Transverse colon (tissue), 4 donors: ENCODE measurements at regions not wholly inside any gene's neighbourhood (a gene's known extent, or its start where the extent isn't known, plus 50 kb on each side); places are given as distances from the start of the nearest gene placed in this dataset.

Experiments used
- EP300 ChIP-seq: sonication (generic); formaldehyde crosslinking; IDR thresholded peaks from one replicate; pipeline ENCODE4 v1.6.1; 2017; ENCODE audit warnings: antibody characterized with exemption, low read depth
- POLR2A ChIP-seq: fragments of 450-650 bp; IDR thresholded peaks from one replicate; pipeline ENCODE4 v1.6.1; 2016; ENCODE audit warnings: antibody characterized with exemption, mild to moderate bottlenecking, moderate library complexity
- POLR2AphosphoS5 ChIP-seq, 3 donors: sonication (generic); formaldehyde crosslinking; IDR thresholded peaks; one replicate each; pipeline ENCODE4 v1.6.1; 2016; ENCODE audit warnings: antibody characterized with exemption in 3 of 3
- TF ChIP-seq, protein P1 (sequence below), 5 experiments: fragments of 200-600 bp in 3 of 5; fragments of 450-650 bp in 2 of 5; sonication (generic) in 3 of 5; IDR thresholded peaks; 1 replicate in 2 of 5; 2 replicates in 3 of 5; pipeline ENCODE4 v1.5.1; 2016 to 2017; ENCODE audit warnings: antibody characterized with exemption in 5 of 5, inconsistent platforms in 3 of 5, mild to moderate bottlenecking in 2 of 5, moderate library complexity in 1 of 5

DNA sequence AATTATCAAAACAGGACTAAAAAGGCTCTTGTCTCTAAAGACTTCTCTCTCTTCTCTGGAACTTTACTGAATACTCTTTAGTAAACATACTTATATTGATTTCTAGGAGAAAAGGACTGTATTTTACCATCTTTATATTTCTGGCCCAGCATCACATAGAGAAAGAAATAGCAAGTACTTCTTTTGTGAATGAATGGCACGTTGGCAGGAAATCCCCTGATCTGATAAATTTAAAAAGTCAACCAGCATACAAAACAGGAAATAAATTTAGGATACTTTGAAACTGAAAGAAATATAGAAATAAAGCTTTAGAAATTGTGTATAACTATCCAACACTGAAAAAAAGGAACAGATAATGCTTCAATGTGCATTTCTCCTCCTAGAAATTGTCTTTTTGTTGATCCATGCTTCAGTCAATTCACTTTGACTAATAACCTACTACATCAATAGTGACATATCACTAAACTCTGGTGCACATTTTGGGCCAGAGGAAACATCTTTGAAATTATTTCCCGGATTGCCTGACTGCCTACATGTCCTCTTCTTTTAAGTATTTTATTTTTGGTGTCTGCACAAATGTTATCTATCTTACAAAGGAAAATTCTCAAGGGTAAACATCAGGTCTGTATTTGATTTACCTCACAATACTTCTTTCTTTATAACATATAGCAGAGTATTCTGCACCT, 183.5 kb upstream of the FSTL5 start:
- TF ChIP-seq, protein P1, sequence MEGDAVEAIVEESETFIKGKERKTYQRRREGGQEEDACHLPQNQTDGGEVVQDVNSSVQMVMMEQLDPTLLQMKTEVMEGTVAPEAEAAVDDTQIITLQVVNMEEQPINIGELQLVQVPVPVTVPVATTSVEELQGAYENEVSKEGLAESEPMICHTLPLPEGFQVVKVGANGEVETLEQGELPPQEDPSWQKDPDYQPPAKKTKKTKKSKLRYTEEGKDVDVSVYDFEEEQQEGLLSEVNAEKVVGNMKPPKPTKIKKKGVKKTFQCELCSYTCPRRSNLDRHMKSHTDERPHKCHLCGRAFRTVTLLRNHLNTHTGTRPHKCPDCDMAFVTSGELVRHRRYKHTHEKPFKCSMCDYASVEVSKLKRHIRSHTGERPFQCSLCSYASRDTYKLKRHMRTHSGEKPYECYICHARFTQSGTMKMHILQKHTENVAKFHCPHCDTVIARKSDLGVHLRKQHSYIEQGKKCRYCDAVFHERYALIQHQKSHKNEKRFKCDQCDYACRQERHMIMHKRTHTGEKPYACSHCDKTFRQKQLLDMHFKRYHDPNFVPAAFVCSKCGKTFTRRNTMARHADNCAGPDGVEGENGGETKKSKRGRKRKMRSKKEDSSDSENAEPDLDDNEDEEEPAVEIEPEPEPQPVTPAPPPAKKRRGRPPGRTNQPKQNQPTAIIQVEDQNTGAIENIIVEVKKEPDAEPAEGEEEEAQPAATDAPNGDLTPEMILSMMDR (IDR thresholded peaks at IDR 0.05), result no peak
- TF ChIP-seq POLR2AphosphoS5 (IDR thresholded peaks at IDR 0.05) (no peak), POLR2A (no peak), EP300 (no peak)
